ENCODE measurements at regions not wholly inside any gene's neighbourhood (a gene's known extent, or its start where the extent isn't known, plus 50 kb on each side); places are given as distances from the start of the nearest gene placed in this dataset.
"Not testable (repeated sequence)": the region's sequence is repeated elsewhere in the genome, so short reads cannot be mapped to it uniquely, and the experiment has no call there.

- no peak for DNase-seq (ENCODE audit: low read depth in 4 of 4, low spot score in 3 of 4)
Observed at GRCh38 chr1:157301477-157302198, 163.4 kb upstream of the ETV3 start.

- not testable (repeated sequence) for DNase-seq (ENCODE audit: low read depth in 4 of 4, low spot score in 3 of 4)
Observed at GRCh38 chr1:157294387-157295145, 156.4 kb upstream of the ETV3 start.

GRCh38 chr1:157292809-157293564, 154.8 kb upstream of the ETV3 start:
- DNase-seq (ENCODE audit: low read depth in 4 of 4, low spot score in 3 of 4) = no peak

- no peak for DNase-seq (ENCODE audit: low read depth in 4 of 4, low spot score in 3 of 4)
Observed at GRCh38 chr1:157292302-157292701, 154.1 kb upstream of the ETV3 start.

- DNase-seq (ENCODE audit: low read depth in 4 of 4, low spot score in 3 of 4) = no peak
Observed at GRCh38 chr1:157291083-157291482, 152.9 kb upstream of the ETV3 start.

GRCh38 chr1:157289424-157290105, 151.4 kb upstream of the ETV3 start:
- no peak for DNase-seq (ENCODE audit: low read depth in 4 of 4, low spot score in 3 of 4)

- no peak for DNase-seq (ENCODE audit: low read depth in 4 of 4, low spot score in 3 of 4)
Observed at GRCh38 chr1:157288996-157289395, 150.8 kb upstream of the ETV3 start.

GRCh38 chr1:157288492-157288891, 150.3 kb upstream of the ETV3 start:
- no peak for DNase-seq (ENCODE audit: low read depth in 4 of 4, low spot score in 3 of 4)

GRCh38 chr1:157288006-157288405, 149.8 kb upstream of the ETV3 start:
- DNase-seq (ENCODE audit: low read depth in 4 of 4, low spot score in 3 of 4) = no peak

- no peak for DNase-seq (ENCODE audit: low read depth in 4 of 4, low spot score in 3 of 4)
Observed at GRCh38 chr1:157287462-157287861, 149.3 kb upstream of the ETV3 start.

- DNase-seq (ENCODE audit: low read depth in 4 of 4, low spot score in 3 of 4) = no peak
Observed at GRCh38 chr1:157286646-157287420, 148.6 kb upstream of the ETV3 start.

GRCh38 chr1:157286096-157286495, 147.9 kb upstream of the ETV3 start:
- DNase-seq (ENCODE audit: low read depth in 4 of 4, low spot score in 3 of 4) = no peak

- no peak for DNase-seq (ENCODE audit: low read depth in 4 of 4, low spot score in 3 of 4)
Observed at GRCh38 chr1:157284451-157284850, 146.3 kb upstream of the ETV3 start.

- no peak for DNase-seq (ENCODE audit: low read depth in 4 of 4, low spot score in 3 of 4)
Observed at GRCh38 chr1:157279802-157280140, 141.6 kb upstream of the ETV3 start.

GRCh38 chr1:157279138-157279801, 141.1 kb upstream of the ETV3 start:
- DNase-seq (ENCODE audit: low read depth in 4 of 4, low spot score in 3 of 4) = no peak

GRCh38 chr1:157278383-157279137, 140.4 kb upstream of the ETV3 start:
- DNase-seq (ENCODE audit: low read depth in 4 of 4, low spot score in 3 of 4) = no peak

- no peak for DNase-seq (ENCODE audit: low read depth in 4 of 4, low spot score in 3 of 4)
Observed at GRCh38 chr1:157277913-157278312, 139.7 kb upstream of the ETV3 start.

GRCh38 chr1:157277281-157277680, 139.1 kb upstream of the ETV3 start:
- DNase-seq (ENCODE audit: low read depth in 4 of 4, low spot score in 3 of 4) = no peak
